ENCODE measurements at regions not wholly inside any gene's neighbourhood (a gene's known extent, or its start where the extent isn't known, plus 50 kb on each side); places are given as distances from the start of the nearest gene placed in this dataset.

- TF ChIP-seq EZH2 (IDR thresholded peaks at IDR 0.05; ENCODE audit: borderline replicate concordance) (no peak), EZH2phosphoT487 (IDR thresholded peaks at IDR 0.05; ENCODE audit: low read depth, severe bottlenecking, unreplicated experiment) (no peak)
- TF ChIP-seq, protein P1, sequence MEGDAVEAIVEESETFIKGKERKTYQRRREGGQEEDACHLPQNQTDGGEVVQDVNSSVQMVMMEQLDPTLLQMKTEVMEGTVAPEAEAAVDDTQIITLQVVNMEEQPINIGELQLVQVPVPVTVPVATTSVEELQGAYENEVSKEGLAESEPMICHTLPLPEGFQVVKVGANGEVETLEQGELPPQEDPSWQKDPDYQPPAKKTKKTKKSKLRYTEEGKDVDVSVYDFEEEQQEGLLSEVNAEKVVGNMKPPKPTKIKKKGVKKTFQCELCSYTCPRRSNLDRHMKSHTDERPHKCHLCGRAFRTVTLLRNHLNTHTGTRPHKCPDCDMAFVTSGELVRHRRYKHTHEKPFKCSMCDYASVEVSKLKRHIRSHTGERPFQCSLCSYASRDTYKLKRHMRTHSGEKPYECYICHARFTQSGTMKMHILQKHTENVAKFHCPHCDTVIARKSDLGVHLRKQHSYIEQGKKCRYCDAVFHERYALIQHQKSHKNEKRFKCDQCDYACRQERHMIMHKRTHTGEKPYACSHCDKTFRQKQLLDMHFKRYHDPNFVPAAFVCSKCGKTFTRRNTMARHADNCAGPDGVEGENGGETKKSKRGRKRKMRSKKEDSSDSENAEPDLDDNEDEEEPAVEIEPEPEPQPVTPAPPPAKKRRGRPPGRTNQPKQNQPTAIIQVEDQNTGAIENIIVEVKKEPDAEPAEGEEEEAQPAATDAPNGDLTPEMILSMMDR (IDR thresholded peaks at IDR 0.05; ENCODE audit: poor library complexity): no peak
Measured at GRCh38 chr3:194049394-194049793, 86.6 kb upstream of the HES1 start.

All from hepatocyte (in vitro differentiated cells).